Stimulated activated CD4-positive, alpha-beta T cell treated with anti-CD3 and anti-CD28 coated beads, Interleukin-1b, Interleukin-23, amount 100 ng/mL, for 1 hour (primary cell): ENCODE measurements at regions not wholly inside any gene's neighbourhood (a gene's known extent, or its start where the extent isn't known, plus 50 kb on each side); places are given as distances from the start of the nearest gene placed in this dataset.

Experiments used
- DNase-seq, 2 donors: peaks; one replicate each; pipeline ENCODE4 v3.0.0-alpha.2; 2020; ENCODE audit warnings: low read depth in 2 of 2

DNA sequence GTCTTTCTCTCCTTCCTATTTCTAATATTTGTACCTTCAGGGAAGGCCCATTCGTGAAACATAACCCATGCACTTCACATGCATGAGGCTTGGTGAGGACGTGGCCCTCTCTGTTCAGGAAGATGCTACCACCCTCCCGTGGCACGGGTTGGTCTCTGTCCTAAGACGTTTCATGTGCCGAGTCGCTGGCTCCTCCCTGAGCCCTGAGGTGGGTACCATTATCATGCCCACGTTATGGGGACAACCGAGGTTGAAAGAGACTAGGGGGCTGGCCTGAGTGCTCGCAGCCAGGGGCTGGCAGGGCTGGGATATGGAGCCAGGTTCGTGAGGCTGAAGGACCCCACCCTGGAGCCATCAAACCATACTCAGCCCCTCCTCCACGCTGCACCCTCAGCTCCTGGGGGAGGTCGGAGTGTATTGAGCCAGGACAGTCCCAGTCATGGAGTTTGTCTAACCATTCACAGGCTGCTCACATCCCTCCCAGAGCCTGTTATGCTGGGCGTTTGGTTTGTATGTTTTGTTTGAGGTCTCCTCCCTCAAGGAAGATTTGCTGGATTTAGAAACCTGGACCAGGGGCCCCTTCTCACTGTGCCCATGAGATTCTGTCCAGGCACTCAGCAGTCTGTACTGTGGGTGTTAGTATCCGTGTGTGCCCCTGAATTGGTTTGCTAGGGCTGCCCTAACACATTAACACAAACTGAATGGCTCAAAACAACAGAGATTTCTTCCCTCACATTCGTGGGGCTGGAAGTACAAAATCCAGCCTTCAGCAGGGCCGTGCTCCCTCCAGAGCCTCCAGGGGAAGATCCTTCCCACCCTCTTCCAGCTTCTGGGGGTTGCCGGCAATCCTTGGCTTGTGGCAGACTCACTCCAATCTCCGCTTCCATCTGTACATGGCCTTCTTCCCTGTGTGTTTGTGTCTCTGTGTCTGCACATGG, 88.3 kb downstream of the ANKRD60 start:
- DNase-seq, result no peak

DNA sequence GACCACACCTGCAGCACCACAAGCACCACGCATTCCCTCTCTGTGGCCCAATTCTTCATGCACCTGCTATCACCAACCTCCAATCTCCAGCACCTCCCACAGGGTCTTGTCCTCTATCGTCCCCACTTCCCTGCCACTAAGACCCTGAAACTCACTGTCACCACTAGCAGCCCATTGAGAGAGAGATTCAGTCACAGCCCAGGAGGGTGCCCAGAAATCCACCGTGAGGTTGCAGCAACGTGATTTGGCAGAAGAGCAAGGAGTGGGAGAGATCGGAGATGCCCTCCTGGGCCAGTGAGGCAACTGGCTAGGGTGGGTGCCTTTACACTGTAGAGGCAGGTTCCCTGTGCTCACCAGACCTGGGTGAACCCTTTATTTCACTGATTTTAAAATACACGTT, 90.1 kb downstream of the ANKRD60 start:
- DNase-seq, result no peak

DNA sequence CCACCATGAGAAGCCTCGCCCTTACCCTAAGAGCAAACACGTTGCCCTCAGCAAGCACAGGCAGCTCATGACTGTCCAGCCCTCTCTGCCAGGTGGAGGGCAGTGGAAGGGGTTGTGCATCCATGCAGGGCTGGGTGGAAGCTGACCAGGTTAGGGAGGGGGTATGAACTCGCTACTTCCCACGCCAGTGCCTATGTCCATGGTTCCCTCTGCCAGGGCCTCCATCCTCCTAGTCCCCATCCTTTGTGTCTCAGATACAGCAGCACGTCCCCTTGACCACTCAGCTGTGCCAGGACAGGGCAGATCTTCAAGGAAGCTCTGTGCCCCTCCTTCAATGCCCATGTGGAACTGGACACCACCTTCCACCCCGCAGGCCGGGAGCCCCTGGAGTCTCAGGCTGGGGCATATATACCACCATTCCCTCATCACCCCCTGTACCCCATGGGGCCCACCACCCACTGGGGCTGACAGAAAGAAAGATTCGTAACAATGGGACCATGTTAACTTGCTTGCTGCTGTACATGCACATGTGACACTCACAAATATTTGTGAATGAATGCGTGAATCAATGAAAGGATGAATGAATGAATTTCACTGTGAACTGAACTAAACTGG, 90.7 kb downstream of the ANKRD60 start:
- DNase-seq, result no peak

DNA sequence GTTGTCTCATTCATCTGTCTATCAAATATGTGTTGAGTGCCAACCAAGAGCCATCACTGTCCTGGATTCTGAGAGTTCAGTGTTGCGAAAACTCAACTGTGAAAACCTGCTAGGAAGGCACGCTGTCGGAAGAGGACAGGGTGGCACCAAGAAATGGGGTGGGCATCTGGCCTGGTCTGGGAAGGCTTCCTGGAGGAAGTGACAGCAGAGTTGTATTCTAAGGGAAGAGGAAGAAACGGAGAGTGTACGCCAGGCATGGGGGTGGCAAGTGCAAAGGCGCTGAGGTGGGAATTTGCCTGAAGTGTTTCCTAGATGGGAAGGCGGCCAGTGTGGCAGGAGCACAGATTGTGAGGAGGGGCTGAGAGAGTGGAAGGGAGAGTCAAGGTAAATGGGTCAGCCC, 91.2 kb downstream of the ANKRD60 start:
- DNase-seq, result no peak

DNA sequence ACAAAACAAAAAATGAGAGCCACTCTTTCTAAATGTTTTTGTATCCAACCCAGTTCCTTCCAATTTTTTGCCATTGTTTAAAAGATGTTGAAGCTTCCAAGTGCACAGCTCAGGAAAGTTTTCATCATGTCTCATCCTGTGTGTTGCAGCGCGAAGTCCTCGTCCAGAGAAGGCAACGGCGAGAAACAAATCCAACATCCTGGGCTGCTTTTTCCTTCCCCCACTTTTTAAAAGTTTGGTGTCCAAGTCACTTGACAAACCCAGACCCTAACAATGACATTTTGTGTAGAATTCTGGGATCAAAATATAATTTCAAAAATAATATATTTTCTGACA, 92.3 kb downstream of the ANKRD60 start:
- no peak for DNase-seq

DNA sequence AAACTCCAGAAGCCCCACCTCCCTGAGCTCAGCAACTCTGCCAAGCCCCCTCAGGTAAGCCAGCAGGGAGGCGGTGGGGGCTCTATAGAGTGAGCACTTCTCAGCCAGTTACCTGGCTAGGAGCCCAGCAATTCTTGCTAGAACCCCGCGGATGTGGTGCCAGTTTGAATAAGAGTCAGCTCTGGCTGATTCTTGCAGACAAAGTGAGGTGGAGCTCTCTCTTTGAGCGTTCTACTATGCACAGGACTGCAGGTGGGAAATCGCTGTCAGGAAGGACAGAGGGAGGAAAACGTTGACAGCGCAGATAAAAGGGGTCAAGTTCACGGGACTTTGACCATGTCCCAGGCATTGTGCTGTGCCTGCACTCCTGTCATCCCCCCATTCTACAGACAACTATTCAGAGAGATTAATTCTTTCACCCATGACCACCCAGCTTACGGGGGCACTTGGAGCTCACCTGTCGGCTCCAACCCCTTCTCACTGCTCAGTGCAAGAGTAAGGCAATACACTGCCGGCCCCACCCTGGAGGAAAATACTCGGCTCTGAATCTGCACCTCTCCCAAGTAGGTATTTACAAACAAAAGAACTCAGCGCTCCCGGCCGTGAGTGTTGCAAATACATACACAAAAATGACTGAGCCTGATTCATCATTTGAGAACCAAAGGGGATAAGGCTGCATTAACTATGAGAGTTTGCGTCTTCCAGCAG, 92.9 kb downstream of the ANKRD60 start:
- no peak for DNase-seq

DNA sequence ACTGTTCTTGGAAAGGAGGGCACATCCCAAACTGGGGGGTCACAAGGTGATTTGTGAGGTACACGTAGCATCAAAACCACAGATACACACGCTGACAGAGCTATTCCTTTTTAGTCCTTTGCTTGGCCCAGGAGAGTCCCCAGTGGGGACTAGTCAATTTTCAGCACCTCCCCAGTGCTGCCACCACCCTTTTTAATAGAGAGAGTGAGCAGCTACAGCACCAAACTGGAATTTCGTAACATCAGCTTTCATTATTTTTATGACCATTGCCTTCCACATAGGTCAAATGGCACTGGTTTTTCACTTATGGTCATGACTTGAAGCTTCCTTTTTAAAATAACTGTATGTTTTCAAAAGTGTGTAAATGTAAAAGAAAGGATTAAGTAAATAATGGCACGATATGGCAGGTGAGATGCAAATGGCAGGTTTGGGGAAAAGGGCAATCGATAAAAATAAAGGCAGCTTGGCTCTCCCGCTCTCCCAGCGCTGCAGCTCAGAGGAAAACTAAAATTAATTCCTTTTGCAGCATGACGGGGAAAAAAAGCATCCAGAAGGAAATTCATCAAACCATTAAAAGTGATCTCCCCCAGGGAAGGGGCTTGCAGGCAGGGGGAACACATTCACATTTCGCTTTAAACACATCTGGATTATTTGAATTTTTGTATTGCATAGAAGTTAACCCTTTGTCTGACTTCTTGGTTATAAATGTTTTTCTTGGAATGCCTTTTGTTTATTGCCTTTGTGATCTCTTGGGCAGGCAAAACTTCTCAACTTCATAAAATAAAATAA, 95.2 kb downstream of the ANKRD60 start:
- DNase-seq, result no peak

DNA sequence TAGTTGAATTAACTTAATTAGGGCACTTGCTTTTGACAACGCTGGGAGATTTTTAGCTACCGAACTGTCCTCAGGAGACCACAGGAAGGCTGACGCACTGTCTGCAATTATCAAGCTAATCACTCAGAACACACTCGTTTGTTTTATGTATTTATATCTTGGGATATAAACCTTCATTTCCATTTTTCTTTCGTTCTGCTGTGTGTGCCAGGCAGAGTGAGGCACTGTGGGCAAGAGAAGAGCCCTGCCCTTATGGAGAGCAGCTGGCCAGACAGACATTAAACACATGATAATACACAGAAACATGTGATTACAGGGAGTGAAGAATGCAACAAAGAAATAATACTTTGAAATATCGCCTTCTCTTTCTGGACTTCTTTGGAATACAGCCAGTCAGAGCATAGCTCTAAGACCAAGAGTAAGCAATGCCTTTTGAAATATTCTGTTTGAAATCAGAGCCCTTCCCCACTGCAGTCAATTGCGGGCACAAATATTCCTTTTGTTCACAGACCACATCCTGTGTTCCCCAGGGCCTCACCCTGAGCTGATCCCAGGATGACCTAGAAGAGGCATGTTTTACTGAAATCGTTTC, 96.8 kb downstream of the ANKRD60 start:
- DNase-seq, result no peak

DNA sequence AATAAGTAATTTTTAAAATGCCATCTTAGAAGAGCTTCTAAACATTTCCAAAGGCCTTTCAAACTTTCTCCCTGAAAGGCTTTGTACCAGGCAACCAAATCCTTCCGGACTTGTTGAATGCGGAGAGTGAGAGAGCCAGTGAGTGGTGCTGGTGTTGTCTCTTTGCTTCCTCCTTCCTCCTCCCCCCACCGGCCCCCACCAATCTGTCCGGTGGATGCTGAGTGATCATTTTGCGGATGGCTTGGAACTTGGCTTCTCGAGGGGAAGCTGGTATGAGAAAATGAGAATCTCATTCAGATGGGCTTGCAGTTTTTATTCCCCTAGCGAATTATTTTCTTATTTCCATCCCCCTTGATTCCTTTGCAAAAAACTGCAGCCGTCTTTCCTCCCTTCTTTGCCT, 97.3 kb downstream of the ANKRD60 start:
- no peak for DNase-seq

DNA sequence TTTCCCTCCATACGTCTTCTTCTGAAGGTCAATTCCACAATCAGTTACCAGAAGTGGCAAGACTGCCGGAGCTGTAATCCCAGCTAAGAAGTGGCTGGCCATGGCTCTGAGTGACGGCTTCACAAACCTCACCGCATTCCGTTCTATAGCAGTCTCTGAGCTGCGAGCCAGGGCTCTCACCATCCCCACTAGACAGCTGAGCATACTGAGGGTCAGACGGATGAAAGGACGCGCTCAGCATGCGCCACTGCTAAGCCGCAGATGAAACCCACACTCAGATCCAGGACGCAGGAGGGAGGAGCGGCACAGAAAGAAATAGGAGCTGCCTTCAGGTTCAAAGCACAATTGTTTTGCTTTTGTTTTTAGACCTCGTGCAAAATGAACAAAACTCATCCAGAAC, 97.9 kb downstream of the ANKRD60 start:
- no peak for DNase-seq

DNA sequence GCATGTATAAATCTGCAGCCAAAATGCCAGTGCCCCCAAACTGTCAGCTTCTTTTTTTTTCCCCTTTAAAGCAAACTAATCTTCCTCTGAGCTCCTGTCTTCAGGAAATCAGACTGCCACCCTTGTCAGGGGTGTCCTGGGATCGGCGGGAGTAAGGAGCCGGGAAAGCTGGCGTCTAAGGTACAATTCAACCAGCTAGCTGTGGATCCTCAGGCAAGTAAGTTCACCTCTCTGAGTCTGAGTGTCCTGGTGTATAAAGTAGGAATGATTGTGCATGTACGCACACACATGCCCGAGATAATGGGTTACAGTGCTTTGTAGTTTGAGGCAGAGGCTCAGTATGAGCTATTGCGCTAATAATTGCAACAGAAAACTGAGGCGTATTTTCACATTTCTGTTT, 98.3 kb downstream of the ANKRD60 start:
- no peak for DNase-seq

DNA sequence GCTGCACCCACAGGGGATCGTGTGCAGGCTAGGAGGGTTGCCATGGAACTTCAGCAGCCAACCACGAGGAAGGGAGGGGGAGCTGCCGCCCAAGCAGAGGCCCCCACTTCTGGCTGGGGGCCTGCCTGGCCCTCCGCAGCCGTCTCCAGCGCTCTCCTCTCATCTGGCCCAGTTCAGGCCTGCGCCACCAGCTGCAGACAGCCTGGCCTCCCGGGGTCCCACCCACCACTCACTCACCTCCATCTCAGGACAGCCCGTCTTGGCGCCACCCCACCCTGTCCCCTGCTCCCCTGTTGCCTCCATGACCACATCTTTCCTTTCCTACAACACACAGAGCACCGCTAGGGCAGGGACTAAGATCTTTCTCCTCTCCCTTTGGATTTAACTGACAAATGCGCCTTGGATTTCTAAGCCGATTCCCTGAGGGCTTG, 98.7 kb downstream of the ANKRD60 start:
- no peak for DNase-seq

DNA sequence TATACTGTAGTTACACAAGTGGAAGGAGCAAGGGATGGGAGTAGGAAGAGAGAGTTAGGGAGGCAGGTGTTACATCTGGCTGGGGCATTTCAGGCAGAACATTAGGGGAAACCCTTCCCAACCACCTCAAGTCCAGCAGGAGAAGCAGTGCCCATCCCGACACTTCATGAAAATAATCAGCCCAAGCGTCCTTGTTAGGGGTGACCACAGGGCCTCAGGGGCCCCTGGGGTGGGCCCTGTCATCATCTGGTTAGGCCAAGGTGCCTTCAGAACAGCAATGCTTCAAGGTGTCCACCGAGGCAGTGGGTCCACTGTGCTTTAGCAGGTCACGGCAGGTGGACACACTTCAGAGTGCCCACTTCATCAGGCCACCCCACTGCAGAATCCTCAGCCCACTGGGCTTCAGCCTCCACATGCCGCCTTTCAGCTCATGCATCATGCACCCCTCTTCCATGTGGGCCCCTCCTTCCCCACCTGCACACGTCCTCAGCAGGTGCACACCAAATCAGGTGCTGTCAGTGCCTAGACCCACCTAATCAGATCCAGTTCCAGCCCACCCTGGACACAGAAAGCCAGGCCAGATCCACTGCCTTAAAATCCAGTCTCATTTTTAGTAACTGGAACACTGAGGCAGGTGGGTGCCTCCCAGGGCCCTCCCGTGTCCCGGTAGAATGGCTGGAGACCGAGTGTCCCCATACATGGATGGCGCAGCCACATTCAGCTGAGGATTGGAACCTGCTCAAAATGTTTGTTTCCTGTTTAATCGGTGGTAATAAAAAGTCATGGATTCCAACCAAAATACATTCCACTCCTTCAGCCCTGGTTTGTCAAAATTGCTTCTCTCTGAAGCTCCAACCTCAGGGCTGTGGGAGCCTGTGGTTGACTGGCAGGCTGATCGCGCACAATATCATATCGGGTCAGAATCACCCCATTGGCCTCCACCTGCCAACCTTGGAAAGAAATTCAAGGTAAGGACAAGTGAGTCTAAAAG, 99.5 kb downstream of the ANKRD60 start:
- no peak for DNase-seq

DNA sequence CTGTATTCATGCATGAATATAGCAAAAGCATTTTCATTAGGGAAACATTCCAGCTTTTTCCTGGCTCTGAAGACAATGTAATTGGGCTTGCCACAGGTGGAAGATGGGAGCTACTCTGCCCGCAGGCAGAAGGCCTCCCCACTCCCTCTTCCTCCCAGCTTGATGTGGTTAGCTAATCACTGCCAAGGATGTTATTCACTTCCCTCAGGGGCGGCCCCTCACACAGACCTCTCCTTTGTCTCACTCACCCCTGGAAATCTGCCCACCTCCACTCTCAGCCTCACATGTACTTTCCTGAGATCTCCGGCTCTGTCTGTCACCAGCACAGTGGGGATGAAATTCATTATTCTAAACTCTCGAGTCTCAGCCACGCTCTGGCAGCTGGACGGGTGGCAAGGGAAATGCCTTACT, 100.7 kb downstream of the ANKRD60 start:
- no peak for DNase-seq

DNA sequence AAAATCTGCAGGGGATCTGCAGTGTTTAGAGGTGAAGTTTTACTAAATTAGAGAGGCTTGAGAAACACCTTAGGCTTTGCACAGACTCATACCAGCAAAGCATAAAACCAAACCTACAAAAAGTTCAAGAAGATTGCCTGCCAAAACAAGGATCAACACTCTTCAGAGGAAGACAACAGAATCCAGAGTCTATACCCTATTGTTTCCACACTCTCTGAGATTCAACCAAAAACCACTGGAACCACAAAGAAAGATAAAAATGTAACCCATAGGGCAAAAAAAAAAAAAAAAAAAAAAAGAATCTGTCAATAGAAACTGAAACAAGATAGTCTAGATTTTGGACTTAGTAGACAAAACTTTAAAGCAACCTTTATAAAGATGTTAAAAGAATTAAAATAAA, 102.7 kb downstream of the ANKRD60 start:
- no peak for DNase-seq

DNA sequence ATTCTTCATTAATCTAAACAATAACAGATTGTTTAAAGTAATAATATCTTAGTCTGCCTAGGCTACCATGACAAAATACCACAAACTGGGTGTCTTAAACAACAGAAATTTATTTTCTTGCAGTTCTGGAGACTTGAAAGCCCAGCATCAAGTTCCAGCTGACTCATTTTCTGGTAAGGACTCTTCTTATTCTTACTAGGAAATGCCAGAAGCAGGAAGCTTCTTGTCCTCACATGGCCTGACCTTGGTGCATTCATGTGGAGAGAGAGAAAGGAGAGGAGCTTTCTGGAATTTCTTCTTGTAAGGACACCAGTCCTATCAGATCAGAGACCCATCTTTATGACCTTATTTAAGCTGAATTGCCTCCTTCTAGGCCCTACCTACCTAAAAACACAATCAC, 110.5 kb downstream of the ANKRD60 start:
- DNase-seq, result no peak

DNA sequence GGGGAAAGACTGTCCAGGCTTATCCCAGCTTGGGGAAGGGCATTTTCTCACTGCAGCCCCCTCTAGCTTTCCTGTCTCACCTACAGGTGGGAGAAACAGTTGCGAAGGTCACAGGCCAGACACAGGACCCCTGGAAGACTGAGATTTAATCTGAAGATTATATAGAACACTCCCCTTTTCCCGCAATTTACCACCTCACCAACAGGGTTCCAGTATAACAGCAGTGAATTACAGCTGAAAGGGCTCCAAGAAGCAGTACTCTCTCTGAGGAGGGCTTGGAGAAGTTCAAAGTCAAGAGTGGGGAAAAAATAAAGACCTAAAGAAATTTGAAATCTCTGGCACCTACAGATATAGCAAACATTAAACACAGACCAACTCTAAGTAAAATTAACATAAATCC, 111.9 kb downstream of the ANKRD60 start:
- no peak for DNase-seq

DNA sequence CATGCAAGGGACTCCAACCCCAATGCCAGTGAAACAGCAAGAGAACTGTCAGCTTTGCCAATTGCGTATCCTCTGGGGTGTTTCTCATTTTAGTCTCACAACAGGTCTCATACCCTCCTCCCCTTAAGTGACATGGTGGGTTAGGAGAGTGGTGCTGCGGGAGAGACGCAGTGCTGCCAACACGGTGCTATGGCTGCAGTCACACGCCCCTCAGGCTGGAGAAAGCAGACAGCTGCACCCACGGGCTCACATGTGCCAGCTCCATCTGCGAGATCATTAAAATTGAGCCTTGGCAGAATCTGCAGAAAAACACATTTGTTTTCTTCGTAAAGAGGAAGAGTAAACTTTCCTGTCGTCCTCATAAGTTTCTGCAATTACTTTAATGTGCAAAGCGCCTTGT, 114.7 kb downstream of the ANKRD60 start:
- DNase-seq, result no peak

DNA sequence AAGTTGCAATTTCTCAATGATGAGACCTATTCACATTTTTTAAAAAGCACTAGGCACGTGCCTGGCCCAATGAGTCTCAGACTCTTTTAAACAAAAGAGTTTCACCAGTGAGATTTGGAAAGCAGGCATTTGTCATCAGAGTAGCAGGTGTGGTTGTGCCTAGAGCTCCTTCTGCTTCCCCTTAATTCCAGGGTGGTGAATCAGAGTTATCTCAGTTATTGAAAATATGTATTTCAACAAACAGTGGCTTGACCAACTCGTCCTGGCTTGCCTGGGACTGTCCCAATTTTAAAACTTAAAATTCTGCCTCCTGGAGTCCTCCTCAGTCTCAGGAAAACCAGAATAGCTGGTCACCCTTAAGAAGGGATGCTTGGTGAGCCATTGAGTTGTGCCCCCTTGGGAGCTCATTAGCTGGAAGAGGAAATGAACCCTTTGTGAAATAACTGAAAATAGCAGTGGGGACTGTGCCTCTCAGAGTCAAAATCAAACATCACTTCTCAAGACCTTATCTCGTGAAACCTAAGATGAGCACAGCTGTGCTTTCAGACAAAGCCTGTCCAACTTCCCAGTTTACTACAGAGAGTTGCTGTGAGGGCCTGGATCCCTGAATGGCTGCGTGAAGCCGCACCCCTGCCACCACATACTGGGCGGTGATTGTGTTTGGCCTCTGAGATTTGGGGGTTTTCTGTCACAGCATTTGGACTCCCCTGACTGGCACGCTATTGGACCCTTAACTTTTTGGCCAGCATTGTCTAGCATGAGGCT, 116.3 kb downstream of the ANKRD60 start:
- no peak for DNase-seq
